IPS-NIHi7 (cell line): ENCODE measurements at regions not wholly inside any gene's neighbourhood (a gene's known extent, or its start where the extent isn't known, plus 50 kb on each side); places are given as distances from the start of the nearest gene placed in this dataset.
"Not testable (repeated sequence)": the region's sequence is repeated elsewhere in the genome, so short reads cannot be mapped to it uniquely, and the experiment has no call there.

Experiments
- DNase-seq: peaks from one replicate; pipeline ENCODE4 v3.0.0; 2012; ENCODE audit warnings: mixed read lengths; ENCODE audit errors: extremely low spot score

DNA sequence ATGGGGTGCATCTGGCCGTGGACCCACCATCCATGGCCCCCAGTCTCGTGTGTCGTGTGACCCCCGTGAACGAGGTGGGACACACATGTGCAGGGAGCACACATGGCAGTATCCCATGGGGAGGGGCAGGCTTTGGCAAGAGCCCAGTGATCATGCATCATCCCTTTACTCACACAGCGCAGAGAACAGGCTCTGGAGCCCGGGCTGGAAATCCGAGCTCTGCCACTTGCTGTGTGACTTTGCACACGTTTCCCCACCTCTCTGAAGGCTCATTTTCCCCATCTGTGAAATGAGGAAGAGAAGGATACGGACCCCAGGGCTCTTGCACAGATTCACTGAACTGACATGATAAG, 119.9 kb downstream of the PHETA1 start:
- no peak for DNase-seq

DNA sequence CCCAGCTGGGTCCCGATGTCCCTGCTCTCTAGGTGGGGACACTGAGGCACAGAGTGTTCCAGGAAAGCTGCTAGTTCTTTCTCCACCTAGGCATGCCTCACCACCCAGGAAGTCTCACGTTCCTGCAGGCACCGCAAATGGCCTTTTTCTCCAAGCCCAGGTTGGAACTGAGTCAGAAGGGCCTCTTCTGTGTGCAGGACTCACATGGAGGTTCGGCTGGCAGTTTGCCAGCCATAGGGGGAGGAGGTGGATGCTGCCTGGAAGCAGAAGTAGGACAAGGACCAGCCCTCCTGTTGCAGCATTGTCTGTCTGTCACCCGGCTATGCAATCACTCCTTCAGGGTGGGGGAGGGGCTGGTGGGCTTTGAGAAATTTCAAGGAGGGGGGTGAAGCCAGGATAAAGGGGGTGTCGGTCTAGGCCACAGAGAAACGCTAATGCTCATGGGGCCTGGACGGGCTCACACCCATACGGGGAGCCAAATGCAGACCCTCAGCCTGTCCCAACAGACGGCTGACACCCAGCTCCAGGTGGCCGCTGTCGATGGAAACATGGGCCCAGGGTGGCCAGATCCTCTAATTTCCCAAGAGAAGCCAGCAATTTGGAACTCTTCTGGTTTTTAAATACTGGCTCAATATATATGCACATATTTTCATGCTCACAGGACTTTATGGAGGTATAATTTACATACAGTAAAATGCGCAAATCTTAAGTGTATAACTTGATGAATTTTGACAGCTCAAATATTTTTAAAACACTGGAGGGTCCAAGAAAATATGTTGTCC, 120.5 kb downstream of the PHETA1 start:
- no peak for DNase-seq

GRCh38 chr12:111247083-111247783, 121.7 kb downstream of the PHETA1 start:
- no peak for DNase-seq

DNA sequence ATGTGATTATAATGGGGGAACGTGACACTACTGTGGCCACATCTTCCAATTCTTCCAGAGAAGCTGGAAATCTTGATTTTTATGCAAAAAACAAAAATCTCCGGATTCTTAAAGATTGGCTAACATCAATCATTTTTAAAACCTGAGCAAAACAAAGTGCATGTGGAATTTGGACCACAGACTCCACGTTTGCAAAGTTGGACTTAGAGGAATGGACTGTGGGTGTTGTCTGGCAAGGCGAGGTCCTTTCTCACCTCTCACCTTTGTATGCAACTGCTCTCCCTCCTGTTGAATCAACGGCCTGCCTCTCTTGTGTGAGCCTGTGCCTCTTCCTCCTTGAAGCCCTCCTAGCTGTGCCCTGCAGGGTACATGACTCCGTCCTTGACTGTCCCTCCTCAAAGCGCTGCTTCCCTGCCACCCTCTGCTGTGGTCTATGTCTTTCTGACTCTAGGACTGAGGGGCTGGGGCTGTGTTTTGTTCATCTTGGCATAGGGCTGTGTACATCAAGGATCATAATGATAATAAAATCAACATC, 122.4 kb downstream of the PHETA1 start:
- no peak for DNase-seq

DNA sequence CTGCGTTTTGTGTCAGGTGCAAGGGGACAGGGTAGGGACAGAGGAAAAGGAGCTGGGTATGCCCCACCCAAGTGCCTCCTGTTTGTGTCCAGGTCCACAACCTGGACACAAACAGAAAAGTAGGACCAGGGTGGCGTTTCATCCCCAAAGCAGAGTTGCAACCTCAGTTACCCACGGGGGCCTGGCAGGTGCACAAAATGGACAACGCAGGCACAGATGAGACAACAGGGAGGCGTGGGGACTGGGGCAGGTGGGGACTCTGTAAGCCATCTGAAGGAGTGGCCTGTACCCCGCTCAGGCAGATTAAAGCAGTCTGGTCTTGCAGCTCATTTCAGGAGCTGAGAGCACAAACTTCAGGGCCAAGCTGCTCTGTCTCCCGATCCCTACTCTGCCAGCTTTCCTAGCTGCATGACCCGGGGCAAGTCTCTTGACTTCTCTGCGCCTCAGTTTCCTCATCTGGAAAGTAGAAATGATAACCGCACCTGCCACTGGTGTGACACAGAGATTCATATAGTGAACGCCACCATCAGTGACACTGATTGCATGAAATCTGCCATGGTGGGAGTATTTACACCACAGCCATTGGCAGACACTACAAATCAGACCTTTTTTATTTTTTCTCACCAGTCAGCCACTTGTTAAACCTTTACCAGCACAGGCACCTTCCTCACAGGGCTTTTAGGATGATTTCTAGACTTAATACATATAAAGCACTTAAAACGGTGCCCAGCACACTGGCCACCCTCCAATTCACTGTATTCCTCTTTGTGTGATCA, 123.0 kb downstream of the PHETA1 start:
- DNase-seq: no peak

- no peak for DNase-seq
Measured at GRCh38 chr12:111244673-111245072, 124.2 kb downstream of the PHETA1 start.

- DNase-seq: not testable (repeated sequence)
Measured at GRCh38 chr12:111242817-111243216, 126.1 kb downstream of the PHETA1 start.

- DNase-seq: no peak
Measured at GRCh38 chr12:111242184-111242583, 126.7 kb downstream of the PHETA1 start.

GRCh38 chr12:111240374-111240773, 128.5 kb downstream of the PHETA1 start:
- no peak for DNase-seq

GRCh38 chr12:111239235-111239634, 129.7 kb downstream of the PHETA1 start:
- no peak for DNase-seq

DNA sequence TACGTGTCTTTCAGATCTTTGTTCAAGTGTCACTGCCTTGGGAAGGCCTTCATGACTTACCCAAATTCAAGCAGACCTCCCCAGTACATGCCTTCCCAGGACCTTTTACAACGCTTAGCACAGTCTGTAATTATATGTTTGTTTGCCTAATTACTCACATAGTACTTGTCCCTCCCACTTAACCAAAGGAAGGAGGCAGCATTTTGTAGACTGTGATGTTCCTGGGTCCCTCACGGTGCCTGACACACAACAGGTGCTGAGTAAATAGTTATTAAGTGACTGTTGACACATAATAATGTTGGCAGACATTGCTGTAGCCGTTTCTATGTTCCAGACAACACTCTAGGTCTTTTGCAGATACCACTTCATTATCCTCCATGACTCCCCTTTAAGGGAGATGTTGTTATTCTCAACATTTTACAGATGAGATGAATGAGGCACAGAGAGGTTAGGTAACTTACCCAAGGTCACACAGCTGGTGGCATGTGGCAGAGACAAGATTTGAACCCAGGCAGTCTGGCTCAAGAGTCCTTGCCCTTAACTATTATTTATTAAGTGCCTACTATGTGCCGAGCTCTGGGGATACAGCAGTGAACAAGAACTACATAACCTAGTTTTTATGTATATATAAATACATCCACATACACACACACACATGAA, 130.7 kb downstream of the PHETA1 start:
- DNase-seq: no peak

- not testable (repeated sequence) for DNase-seq
Measured at GRCh38 chr12:111234491-111234890, 134.4 kb downstream of the PHETA1 start.

DNA sequence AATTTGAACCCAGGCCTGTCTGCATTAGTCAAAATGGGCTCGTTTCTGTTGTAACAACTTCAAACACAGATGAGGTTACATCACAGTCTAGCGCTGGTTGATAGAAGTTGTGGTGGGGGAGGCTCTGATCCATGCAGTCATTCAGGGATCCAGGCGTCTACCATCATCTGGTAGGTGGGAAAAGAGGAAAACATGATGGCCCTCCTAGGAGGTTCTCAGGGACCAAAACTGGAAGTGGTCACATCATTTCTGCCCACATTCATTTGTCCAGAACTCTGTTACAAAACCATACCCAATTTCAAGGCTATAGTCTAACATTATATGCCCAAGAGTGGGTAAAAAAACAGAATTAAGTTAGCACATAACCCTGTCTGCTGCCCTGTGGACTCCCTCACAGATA, 135.1 kb downstream of the PHETA1 start:
- DNase-seq: no peak

DNA sequence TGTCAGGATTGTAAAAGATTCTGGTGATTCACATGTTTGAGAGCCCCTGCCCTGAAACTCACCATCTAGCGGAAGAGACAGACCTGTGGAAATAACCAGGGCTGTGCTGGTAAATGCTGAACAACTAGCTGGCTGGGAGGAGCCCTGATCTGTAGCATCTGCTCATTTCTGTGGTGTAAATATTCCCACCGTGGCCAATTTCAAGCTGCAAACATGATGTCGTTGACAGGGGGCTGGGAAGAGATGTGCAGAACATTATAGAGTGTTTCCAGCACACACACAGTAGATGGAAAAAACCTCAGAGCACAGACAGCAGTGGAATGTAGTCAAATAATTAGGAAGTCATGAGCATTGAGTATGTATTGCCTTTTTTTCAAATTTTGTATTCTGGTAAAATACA, 138.2 kb downstream of the PHETA1 start:
- no peak for DNase-seq

DNA sequence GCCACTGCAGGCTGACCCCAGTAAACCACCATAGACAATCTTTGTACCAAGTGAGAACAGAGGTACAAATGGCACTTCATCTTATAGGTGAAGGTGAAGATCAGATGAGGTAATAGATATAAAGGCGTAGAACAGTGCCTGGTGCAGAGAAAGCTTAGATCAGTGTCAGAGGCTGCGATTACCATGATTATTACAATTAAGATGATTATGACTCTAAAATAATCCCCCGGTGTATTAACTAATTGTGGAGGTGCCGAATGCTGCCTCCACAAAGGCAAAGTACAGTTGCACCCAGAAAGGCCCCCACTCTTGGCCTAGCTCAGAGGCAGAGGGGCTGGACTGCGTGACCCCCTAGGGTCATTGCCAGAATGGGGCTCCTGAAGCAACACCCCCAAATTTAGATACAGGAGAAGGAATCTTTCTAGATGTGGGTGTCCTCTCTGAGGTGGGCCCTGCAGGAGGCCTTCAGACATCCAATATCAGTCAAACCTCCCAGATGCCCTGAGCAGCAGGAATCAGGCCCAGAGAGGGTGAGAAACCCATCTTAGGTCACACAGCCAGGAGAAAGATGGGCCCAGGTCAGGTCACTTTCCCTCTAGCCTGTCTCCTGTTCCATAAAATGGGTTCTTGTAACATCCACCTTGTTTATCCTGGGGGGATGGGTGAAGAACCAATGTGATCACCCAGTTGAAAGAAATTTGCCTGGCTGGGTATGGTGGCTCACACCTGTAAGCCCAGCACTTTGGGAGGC, 139.8 kb downstream of the PHETA1 start:
- no peak for DNase-seq

DNA sequence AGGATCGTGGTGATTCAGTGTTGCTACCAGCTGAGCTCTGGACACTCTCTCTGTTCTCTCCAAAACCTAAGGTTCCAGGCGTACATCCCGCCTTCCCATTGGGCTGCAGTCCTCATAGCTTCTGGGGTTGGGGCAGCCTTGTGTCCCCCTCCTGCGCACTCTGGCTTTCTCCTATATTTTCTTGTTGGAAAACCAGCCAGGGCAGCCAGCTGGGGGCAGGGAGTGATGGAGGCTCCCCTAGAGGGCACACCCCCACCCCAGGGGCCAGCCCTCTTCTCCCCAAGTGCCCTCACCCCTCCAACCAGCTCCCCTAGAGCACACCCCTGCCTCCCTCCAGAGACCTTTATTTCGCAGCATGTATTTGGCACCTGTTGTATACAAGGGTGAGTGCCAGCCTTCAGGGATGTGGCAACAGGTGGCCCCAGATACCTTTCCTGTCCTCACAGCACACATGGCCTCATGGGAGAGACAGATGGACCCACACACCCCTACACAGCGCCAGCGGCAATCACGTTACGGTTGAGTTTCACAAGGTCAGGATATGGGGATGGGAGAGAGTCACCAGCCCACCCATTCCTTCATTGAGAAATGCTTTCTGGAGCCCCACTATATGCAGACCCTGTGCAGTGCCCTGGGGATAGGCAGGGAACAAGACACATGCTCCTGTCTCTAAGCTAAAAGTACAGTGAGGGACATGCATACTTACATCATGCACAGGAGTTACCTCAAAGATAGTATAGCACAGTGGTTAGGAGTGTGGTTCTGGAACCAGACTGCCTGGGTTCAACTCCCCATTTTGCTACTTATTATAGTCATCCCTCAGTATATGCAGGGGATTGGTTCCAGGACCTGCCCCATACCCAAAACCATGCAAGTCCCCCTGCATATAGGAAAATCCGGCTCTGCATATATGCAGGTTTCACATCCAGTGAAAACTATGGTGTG, 141.1 kb downstream of the PHETA1 start:
- no peak for DNase-seq

GRCh38 chr12:111226680-111227079, 142.2 kb downstream of the PHETA1 start:
- DNase-seq: no peak

DNA sequence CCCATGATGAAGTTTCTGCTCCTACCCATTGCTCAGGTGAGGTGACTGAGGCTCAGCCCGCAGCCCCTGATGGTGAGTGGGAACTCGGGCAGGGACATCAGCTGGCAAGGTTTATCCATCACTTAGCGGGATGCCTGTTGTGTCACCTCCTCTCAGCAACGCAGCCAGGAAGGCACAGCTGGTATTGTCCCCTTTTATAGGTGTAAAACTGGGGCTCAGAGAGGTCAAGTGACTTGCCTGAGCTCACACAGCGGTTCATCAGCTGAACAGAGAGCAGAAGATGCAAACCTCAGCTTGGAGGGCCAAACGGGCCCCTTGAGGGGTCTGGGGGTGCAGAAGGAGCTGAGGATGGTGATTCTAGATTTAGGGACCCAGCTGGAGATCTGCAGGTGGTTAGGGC, 143.6 kb downstream of the PHETA1 start:
- no peak for DNase-seq

DNA sequence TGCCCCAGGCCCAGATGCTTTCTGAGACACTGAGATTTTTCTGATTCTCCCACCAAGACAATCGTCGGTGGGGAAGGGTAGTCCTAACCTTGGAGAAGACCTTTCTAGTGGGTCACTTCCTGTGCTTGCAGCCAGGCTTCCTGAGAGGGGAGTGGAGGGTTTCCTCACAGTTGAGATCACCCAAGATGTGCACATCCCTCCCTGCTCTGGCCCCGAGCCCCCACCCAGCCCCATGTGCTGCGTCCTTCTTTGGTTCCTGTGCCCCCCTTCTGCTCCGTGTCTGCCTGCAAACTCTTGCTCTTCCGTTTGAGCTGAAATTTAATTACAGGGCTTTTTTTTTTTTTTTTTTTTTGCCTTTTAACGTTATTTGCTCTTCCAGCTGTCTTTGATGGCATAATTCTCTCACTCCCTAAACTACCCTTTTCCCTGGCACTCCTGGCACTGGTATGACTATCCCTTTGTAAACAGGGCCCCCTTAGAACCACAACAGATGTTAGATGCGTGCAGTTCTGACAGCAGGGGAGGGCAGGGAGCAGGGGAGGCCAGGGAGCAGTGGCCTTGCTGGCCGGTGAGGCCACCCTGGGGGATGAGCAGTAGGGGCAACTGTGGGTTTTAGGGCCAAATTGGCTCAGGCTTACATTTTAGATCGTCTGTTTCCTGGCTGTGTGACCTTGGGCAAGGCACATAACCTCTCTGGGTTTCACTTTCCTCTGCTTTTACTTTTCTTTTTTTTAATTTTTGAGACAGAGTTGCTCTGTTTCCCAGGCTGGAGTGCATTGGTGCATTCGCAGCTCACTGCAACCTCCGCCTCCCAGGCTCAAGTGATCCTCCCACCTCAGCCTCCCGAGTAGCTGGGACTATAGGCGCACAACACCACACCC, 144.5 kb downstream of the PHETA1 start:
- DNase-seq: no peak
